ENCODE measurements at regions not wholly inside any gene's neighbourhood (a gene's known extent, or its start where the extent isn't known, plus 50 kb on each side); places are given as distances from the start of the nearest gene placed in this dataset.

- DNase-seq (ENCODE audit: low read depth) = no peak
- no peak for TF ChIP-seq CTCF (conservative IDR thresholded peaks at IDR 0.05; ENCODE audit: low read depth, low read length)
- H3K4me3 ChIP-seq (ENCODE audit: low read length) = no peak overlapping the region
Measured at GRCh38 chr4:3358656-3359055, 65.8 kb downstream of the RGS12 start.

GRCh38 chr4:3360777-3361176, 68.0 kb downstream of the RGS12 start:
- no peak for DNase-seq (ENCODE audit: low read depth)
- no peak overlapping the region for H3K4me3 ChIP-seq (ENCODE audit: low read length)
- no peak for TF ChIP-seq CTCF (conservative IDR thresholded peaks at IDR 0.05; ENCODE audit: low read depth, low read length)

GRCh38 chr4:3361406-3361805, 68.6 kb downstream of the RGS12 start:
- no peak for DNase-seq (ENCODE audit: low read depth)
- no peak for TF ChIP-seq CTCF (conservative IDR thresholded peaks at IDR 0.05; ENCODE audit: low read depth, low read length)
- no peak overlapping the region for H3K4me3 ChIP-seq (ENCODE audit: low read length)

GRCh38 chr4:3361896-3362295, 69.1 kb downstream of the RGS12 start:
- H3K4me3 ChIP-seq (ENCODE audit: low read length) = no peak overlapping the region
- DNase-seq (ENCODE audit: low read depth) = no peak
- no peak for TF ChIP-seq CTCF (conservative IDR thresholded peaks at IDR 0.05; ENCODE audit: low read depth, low read length)

- DNase-seq (ENCODE audit: low read depth) = no peak
- TF ChIP-seq CTCF (conservative IDR thresholded peaks at IDR 0.05; ENCODE audit: low read depth, low read length) = no peak
- no peak overlapping the region for H3K4me3 ChIP-seq (ENCODE audit: low read length)
Measured at GRCh38 chr4:3362431-3363287, 69.8 kb downstream of the RGS12 start.

GRCh38 chr4:3363411-3364141, 70.8 kb downstream of the RGS12 start:
- no peak for DNase-seq (ENCODE audit: low read depth)
- no peak for TF ChIP-seq CTCF (conservative IDR thresholded peaks at IDR 0.05; ENCODE audit: low read depth, low read length)
- no peak overlapping the region for H3K4me3 ChIP-seq (ENCODE audit: low read length)
